Eye (tissue), 1 donor: ENCODE measurements at regions not wholly inside any gene's neighbourhood (a gene's known extent, or its start where the extent isn't known, plus 50 kb on each side); places are given as distances from the start of the nearest gene placed in this dataset.
"Not testable (repeated sequence)": the region's sequence is repeated elsewhere in the genome, so short reads cannot be mapped to it uniquely, and the experiment has no call there.

Experiments used
- DNase-seq: peaks from one replicate; pipeline ENCODE4 v3.0.0-alpha.2; 2015

GRCh38 chr15:79673416-79674123, 223.2 kb downstream of the MTHFS start:
- DNase-seq: no peak

DNA sequence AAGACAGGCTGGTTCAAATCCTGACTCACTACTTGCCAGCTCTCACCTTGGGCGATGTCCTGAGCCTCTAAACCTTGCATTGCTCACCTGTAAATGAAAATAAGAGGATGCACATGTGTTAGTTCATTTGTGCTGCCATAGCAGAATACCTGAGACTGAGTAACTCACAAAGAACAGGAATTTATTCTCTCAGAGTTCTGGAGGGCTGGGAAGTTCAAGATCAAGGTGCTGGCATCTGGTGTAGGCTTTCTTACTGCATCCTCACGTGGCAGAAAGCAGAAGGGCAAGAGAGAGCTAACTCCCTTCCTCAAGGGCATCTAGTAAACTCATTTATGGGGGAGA, 222.7 kb downstream of the MTHFS start:
- DNase-seq: no peak

- no peak for DNase-seq
These were observed 220.8 kb downstream of the MTHFS start for GRCh38 chr15:79675982-79676381.

GRCh38 chr15:79676621-79677020, 220.2 kb downstream of the MTHFS start:
- DNase-seq: no peak

- no peak for DNase-seq
These were observed 219.6 kb downstream of the MTHFS start for GRCh38 chr15:79677241-79677640.

DNA sequence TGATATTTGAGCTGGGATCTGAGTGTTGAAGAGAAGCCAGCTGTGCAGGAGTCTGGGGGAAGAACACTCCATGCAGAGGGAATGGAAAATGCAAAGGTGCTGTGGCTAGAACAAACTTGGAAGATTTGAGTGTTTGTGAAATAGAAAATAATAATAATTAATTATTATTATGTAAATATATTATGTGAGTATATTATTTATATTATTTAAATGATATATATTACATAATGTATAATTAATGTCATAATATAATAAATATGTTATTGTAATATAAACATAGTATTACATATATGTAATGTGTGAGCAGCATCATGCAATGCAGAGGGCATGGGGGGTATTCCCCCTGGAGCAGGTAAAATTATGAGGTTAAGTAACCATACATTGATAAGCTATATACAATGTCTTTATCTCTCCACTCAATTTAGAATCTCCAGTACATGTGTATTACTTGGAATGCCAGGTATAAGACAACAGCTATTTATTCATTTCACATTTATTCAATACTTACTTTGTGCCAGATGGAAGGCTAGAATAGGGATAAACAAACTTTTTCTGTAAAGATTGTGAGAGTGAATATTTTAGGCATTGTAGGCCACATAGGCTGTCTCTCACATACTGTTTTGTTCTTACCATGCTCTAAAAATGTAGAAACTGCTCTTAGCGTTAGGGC, 218.6 kb downstream of the MTHFS start:
- no peak for DNase-seq

- DNase-seq: peak; percentile 11
These were observed 216.1 kb downstream of the MTHFS start for GRCh38 chr15:79680720-79681119.

DNA sequence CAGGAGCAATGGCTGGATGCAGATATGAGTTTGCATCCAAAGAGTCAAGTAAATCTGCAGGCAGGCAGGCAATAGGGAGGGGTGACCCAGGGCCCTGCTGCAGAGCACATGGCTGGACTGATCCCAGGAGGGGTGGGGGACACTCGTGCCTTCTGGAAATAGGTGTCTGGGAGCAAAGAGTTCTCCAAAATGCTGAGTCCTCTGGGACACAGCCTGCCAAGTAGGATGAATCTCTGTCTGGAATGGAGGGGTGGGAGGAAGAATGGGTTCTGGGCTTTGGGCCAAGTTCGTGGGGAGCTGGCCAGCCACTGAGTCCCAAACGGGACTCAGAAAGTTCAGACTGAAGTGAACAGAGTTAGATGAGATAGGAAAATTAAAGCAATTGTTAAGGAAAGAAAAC, 214.5 kb downstream of the MTHFS start:
- DNase-seq: peak; percentile 23

- no peak for DNase-seq
These were observed 213.9 kb downstream of the MTHFS start for GRCh38 chr15:79682851-79683288.

- DNase-seq: no peak
These were observed 207.8 kb downstream of the MTHFS start for GRCh38 chr15:79689030-79689429.

DNA sequence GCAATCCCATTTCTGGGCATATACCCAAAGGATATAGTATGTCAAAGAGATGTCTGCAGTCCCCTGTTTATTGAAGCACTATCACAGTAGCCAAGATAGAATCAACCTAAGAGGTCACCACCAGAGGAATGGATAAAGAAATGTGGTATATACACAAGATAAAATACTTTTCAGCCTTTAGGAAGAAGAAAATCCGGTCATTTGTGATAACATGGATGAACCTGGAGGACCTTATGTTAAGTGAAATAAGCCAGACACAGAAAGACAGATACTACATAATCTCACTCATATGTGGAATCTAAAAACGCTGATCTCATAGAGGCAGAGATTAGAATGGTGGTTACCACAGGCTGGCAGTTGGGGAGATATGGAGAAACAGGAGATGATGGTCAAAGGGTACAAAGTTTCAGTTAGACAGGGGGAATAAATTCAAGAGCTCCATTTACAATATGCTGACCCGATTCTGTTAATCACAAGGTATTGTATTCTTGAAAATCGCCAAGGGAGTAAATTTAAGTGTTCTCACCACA, 195.8 kb downstream of the MTHFS start:
- no peak for DNase-seq

- no peak for DNase-seq
These were observed 194.2 kb downstream of the MTHFS start for GRCh38 chr15:79702621-79703020.

- DNase-seq: no peak
These were observed 175.6 kb downstream of the MTHFS start for GRCh38 chr15:79721256-79721655.

GRCh38 chr15:79724312-79724711, 172.5 kb downstream of the MTHFS start:
- DNase-seq: no peak

GRCh38 chr15:79724804-79725203, 172.0 kb downstream of the MTHFS start:
- DNase-seq: no peak

DNA sequence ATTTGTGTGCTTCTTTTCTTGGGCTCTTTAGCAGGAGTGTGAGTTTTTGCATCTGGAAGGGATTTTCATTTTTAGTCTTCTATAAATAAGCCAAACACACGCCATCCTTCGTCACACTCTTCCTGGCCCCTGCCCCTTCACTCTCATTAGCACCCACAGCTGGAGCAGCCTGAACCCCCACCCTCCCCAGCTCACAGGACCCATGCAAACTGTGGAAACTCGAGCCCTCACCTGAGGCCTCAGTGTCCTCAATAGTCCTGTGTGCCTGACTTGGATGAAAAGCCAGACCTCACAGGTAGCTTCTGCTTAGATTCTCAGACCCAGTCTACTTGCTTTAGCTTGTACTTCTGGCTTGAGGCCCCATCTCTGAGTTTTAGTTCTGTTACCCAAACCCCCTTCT, 167.9 kb downstream of the MTHFS start:
- no peak for DNase-seq

GRCh38 chr15:79736435-79737000, 160.3 kb downstream of the MTHFS start:
- no peak for DNase-seq

DNA sequence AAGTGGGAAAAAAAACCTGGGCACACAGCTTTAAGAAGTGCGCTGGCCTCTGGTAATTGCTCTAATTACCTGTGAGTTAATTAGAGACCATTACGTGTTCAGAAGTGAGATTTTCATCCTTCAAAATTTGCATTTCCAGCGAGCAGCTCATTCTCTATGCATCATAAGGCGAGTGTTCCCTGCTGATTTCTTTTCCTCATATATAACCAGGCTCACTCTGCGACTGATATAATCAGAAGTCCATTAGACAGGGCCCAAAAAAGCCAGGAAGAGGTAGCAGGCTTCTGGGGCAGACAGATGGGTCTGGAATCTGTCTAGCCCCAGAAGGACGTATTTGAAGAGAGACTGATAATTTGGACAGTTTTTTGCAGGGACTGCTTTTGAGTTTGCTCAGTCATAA, 158.7 kb downstream of the MTHFS start:
- no peak for DNase-seq

DNA sequence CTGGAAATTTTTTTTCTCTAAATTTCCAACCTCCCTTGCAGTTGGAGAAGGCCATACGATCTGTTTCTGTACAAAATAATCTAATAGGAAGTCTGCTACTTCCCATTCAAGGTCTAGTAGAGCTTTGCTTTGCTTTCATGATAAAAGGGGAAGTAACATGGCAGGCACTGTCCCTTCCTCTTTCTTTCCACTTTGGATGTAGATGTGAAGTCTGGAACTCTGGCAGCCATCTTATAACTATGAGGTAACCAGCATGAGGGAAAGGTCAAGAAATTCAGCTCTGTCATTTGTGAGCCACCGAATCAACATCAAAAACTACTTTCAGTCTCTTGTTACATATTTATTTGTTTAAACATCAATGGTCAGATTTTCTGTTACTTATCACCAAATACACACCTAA, 156.3 kb downstream of the MTHFS start:
- no peak for DNase-seq

DNA sequence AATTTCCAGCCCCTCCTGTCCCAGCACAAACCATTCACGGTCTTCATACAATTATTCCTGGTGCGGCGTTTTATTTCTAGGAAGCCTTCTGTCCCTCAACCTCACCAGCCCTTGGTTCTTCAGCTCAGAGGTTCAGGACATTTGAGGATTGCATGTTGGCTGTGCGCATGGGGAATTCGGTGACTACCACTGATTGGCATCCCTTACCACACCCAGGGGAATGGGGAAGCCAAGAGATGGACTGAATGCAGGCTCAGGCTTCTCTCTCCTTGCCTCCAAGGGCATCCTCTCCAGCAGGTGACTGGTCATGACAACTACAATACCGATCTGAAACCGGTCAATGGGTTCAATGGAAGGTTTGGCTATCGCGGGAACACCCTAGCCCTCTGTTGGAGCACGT, 153.8 kb downstream of the MTHFS start:
- DNase-seq: no peak

GRCh38 chr15:79744485-79744884, 152.3 kb downstream of the MTHFS start:
- not testable (repeated sequence) for DNase-seq

- DNase-seq: no peak
These were observed 140.4 kb downstream of the MTHFS start for GRCh38 chr15:79756365-79756764.

DNA sequence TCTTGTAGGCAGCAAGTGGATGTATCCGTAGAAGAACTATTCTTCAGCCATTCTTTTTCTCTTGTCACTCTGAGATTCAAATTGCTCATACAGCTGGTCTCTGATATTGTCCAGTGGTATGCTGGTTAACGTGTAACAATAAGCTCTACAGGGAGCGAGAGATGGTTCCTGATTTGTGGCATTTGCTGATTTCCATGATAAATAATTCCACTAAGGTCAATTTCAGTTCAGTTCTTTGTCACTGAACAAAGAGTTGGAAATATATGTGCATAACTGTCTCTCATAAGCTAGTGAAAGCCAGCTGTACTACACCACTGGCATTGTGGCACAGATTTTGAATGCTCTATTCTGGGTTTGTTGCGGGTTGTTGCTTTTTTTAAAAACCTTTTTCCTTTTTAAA, 131.7 kb downstream of the MTHFS start:
- DNase-seq: no peak

DNA sequence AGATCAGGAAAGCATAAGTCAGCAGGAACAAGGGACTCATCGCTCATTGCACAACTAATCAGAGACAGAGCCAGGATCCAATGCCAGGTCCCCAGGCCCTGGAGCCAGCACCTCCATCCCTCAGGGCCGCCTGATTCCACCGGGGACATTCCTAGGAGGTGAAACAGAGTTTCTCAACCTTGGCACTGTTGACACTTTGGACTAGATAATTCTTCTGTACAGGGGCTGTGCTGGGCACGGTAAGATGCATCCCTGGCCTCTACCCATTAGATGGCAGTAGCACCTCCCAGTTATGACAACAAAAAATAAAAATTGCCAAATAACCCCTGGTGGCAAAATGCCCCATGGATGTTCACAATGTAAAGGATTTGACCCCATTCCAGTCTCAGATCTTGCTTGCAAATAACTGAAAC, 127.7 kb downstream of the MTHFS start:
- peak; percentile 28 for DNase-seq
